ENCODE measurements at regions not wholly inside any gene's neighbourhood (a gene's known extent, or its start where the extent isn't known, plus 50 kb on each side); places are given as distances from the start of the nearest gene placed in this dataset.

- H3K4me3 ChIP-seq (ENCODE audit: low read length, poor library complexity, severe bottlenecking), result no peak overlapping the region
- H3K4me1 ChIP-seq (ENCODE audit: insufficient read depth, low read length, poor library complexity, severe bottlenecking), result no peaks in the 10 kb centered on the region
- H3K4me2 ChIP-seq (ENCODE audit: low read depth, low read length, poor library complexity, severe bottlenecking), result no peak overlapping the region
- H3K9me3 ChIP-seq (ENCODE audit: insufficient read depth, low read depth, low read length), result no peaks in the 10 kb centered on the region
- H2AFZ ChIP-seq (ENCODE audit: low read length), result no peak overlapping the region
- H3K9ac ChIP-seq (ENCODE audit: low read depth, low read length, poor library complexity, severe bottlenecking), result no peak overlapping the region
- TF ChIP-seq EZH2phosphoT487 (IDR thresholded peaks at IDR 0.05; ENCODE audit: borderline replicate concordance), result no peak
- TF ChIP-seq, protein P1, sequence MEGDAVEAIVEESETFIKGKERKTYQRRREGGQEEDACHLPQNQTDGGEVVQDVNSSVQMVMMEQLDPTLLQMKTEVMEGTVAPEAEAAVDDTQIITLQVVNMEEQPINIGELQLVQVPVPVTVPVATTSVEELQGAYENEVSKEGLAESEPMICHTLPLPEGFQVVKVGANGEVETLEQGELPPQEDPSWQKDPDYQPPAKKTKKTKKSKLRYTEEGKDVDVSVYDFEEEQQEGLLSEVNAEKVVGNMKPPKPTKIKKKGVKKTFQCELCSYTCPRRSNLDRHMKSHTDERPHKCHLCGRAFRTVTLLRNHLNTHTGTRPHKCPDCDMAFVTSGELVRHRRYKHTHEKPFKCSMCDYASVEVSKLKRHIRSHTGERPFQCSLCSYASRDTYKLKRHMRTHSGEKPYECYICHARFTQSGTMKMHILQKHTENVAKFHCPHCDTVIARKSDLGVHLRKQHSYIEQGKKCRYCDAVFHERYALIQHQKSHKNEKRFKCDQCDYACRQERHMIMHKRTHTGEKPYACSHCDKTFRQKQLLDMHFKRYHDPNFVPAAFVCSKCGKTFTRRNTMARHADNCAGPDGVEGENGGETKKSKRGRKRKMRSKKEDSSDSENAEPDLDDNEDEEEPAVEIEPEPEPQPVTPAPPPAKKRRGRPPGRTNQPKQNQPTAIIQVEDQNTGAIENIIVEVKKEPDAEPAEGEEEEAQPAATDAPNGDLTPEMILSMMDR (conservative IDR thresholded peaks at IDR 0.05; ENCODE audit: low read length), result no peak
- no peaks in the 10 kb centered on the region for H3F3A ChIP-seq (ENCODE audit: low read depth)
- no peaks in the 10 kb centered on the region for H3K27me3 ChIP-seq (ENCODE audit: insufficient read depth, low read length, poor library complexity, severe bottlenecking)
- H4K20me1 ChIP-seq (ENCODE audit: insufficient read depth, low read length, poor library complexity, severe bottlenecking), result no peaks in the 10 kb centered on the region
- no peaks in the 10 kb centered on the region for H3K36me3 ChIP-seq (ENCODE audit: insufficient read depth, low read length)
- H3K79me2 ChIP-seq (ENCODE audit: insufficient read depth, low read length), result no peaks in the 10 kb centered on the region
- no peaks in the 10 kb centered on the region for H3K9me2 ChIP-seq (replicated peaks; ENCODE audit: low read depth, low read length)
These were observed 332.0 kb downstream of the SLC4A3 start for GRCh38 chr2:219959471-219959870.

DNA sequence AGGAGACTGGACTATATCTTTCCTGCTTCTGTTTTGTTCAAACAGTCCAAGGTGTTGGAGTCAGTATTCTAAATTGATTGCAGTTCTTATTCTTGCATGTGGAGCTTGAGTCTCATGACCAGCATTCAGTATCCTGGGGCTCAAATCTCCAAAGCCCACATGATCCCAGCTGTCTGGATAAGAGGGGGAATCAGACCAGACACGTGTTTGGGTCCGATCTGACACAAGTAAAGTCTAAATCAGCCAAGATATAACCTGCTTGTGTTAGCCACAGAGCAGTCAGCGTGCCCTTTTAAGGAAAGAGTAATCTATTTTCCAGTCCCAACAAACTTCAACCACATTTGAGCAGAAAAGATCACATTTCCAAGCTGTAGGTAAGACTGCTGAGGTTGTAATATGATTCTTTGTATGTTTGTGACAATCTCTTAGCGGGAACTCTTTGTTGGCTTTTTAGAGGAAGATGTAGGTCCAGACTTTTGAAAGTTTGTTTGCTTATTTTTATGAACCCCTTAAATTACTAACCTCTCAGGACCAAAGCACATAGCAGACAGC is 334.6 kb downstream of the SLC4A3 start:
- H3K36me3 ChIP-seq (ENCODE audit: insufficient read depth, low read length), result no peaks in the 10 kb centered on the region
- no peaks in the 10 kb centered on the region for H4K20me1 ChIP-seq (ENCODE audit: insufficient read depth, low read length, poor library complexity, severe bottlenecking)
- no peaks in the 10 kb centered on the region for H3K4me1 ChIP-seq (ENCODE audit: insufficient read depth, low read length, poor library complexity, severe bottlenecking)
- no peaks in the 10 kb centered on the region for H3K79me2 ChIP-seq (ENCODE audit: insufficient read depth, low read length)
- no peak overlapping the region for H3K9ac ChIP-seq (ENCODE audit: low read depth, low read length, poor library complexity, severe bottlenecking)
- TF ChIP-seq, protein P1 (conservative IDR thresholded peaks at IDR 0.05; ENCODE audit: low read length), result no peak
- no peak for TF ChIP-seq EZH2phosphoT487 (IDR thresholded peaks at IDR 0.05; ENCODE audit: borderline replicate concordance)
- no peaks in the 10 kb centered on the region for H3K27me3 ChIP-seq (ENCODE audit: insufficient read depth, low read length, poor library complexity, severe bottlenecking)
- no peak overlapping the region for H3K4me3 ChIP-seq (ENCODE audit: low read length, poor library complexity, severe bottlenecking)
- no peaks in the 10 kb centered on the region for H3K9me2 ChIP-seq (replicated peaks; ENCODE audit: low read depth, low read length)
- H3K4me2 ChIP-seq (ENCODE audit: low read depth, low read length, poor library complexity, severe bottlenecking), result no peak overlapping the region
- no peaks in the 10 kb centered on the region for H3K9me3 ChIP-seq (ENCODE audit: insufficient read depth, low read depth, low read length)
- H2AFZ ChIP-seq (ENCODE audit: low read length), result no peak overlapping the region
- H3F3A ChIP-seq (ENCODE audit: low read depth), result no peaks in the 10 kb centered on the region

- Histone ChIP-seq H3K4me1 (ENCODE audit: insufficient read depth, low read length, poor library complexity, severe bottlenecking) (no peaks in the 10 kb centered on the region), H2AFZ (ENCODE audit: low read length) (no peak overlapping the region), H3K4me3 (ENCODE audit: low read length, poor library complexity, severe bottlenecking) (no peak overlapping the region), H4K20me1 (ENCODE audit: insufficient read depth, low read length, poor library complexity, severe bottlenecking) (no peaks in the 10 kb centered on the region), H3K9ac (ENCODE audit: low read depth, low read length, poor library complexity, severe bottlenecking) (no peak overlapping the region), H3K36me3 (ENCODE audit: insufficient read depth, low read length) (no peaks in the 10 kb centered on the region), H3K79me2 (ENCODE audit: insufficient read depth, low read length) (no peaks in the 10 kb centered on the region), H3K4me2 (ENCODE audit: low read depth, low read length, poor library complexity, severe bottlenecking) (no peak overlapping the region), H3K27me3 (ENCODE audit: insufficient read depth, low read length, poor library complexity, severe bottlenecking) (no peaks in the 10 kb centered on the region), H3F3A (ENCODE audit: low read depth) (no peaks in the 10 kb centered on the region), H3K9me3 (ENCODE audit: insufficient read depth, low read depth, low read length) (no peaks in the 10 kb centered on the region), H3K9me2 (replicated peaks; ENCODE audit: low read depth, low read length) (no peaks in the 10 kb centered on the region)
- no peak for TF ChIP-seq EZH2phosphoT487 (IDR thresholded peaks at IDR 0.05; ENCODE audit: borderline replicate concordance)
- TF ChIP-seq, protein P1 (conservative IDR thresholded peaks at IDR 0.05; ENCODE audit: low read length), result no peak
These were observed 335.4 kb downstream of the SLC4A3 start for GRCh38 chr2:219962801-219963200.

Data from Loucy (cell line).